SK-N-SH treated with all-trans-retinoic acid at 6 μM for 48 hours (cell line): ENCODE measurements at regions not wholly inside any gene's neighbourhood (a gene's known extent, or its start where the extent isn't known, plus 50 kb on each side); places are given as distances from the start of the nearest gene placed in this dataset.
"Not testable (repeated sequence)": the region's sequence is repeated elsewhere in the genome, so short reads cannot be mapped to it uniquely, and the experiment has no call there.

Source experiments
- ARNTL ChIP-seq: fragments of 450-650 bp; formaldehyde crosslinking; IDR thresholded peaks from 2 replicates; pipeline ENCODE4 v1.5.0; 2020; ENCODE audit warnings: low read depth, mild to moderate bottlenecking, moderate library complexity, borderline replicate concordance
- BACH2 ChIP-seq: fragments of 250-450 bp; sonication (Bioruptor Pico); IDR thresholded peaks from 2 replicates; pipeline ENCODE4 v1.9.0; 2021; ENCODE audit warnings: mild to moderate bottlenecking, borderline replicate concordance
- GLIS3 ChIP-seq: fragments of 250-450 bp; sonication (Bioruptor Pico); IDR thresholded peaks from 2 replicates; pipeline ENCODE4 v1.5.0; 2020; ENCODE audit warnings: mild to moderate bottlenecking, moderate library complexity
- OSR1 ChIP-seq: fragments of 250-450 bp; sonication (Bioruptor Pico); IDR thresholded peaks from 2 replicates; pipeline ENCODE4 v1.8.0; 2022; ENCODE audit warnings: moderate library complexity, mild to moderate bottlenecking, inconsistent platforms
- RARB ChIP-seq: fragments of 250-450 bp; sonication (Bioruptor Pico); IDR thresholded peaks from 2 replicates; pipeline ENCODE4 v1.8.0; 2021; ENCODE audit warnings: mild to moderate bottlenecking, moderate library complexity
- TOX ChIP-seq: fragments of 250-450 bp; sonication (Bioruptor Pico); IDR thresholded peaks from 2 replicates; pipeline ENCODE4 v1.8.0; 2021; ENCODE audit warnings: mild to moderate bottlenecking, moderate library complexity, borderline replicate concordance
- ZC3H10 ChIP-seq: fragments of 250-450 bp; sonication (Bioruptor Pico); IDR thresholded peaks from 2 replicates; pipeline ENCODE4 v1.5.1; 2021; ENCODE audit warnings: mild to moderate bottlenecking, moderate library complexity
- ZFP3 ChIP-seq: fragments of 250-450 bp; sonication (Bioruptor Pico); IDR thresholded peaks from 2 replicates; pipeline ENCODE4 v1.5.0; 2020; ENCODE audit warnings: mild to moderate bottlenecking, moderate library complexity
- ZFP30 ChIP-seq: fragments of 450-650 bp; formaldehyde crosslinking; IDR thresholded peaks from 2 replicates; pipeline ENCODE4 v1.5.0; 2022; ENCODE audit warnings: mild to moderate bottlenecking, moderate library complexity
- TF ChIP-seq, protein P1 (sequence below): fragments of 250-450 bp; sonication (Bioruptor Pico); IDR thresholded peaks from 2 replicates; pipeline ENCODE4 v1.5.1; 2021; ENCODE audit warnings: mild to moderate bottlenecking, moderate library complexity
- TF ChIP-seq, protein P2 (sequence below): fragments of 250-450 bp; sonication (Bioruptor Pico); IDR thresholded peaks from 2 replicates; pipeline ENCODE4 v1.8.0; 2021; ENCODE audit warnings: low read depth, mild to moderate bottlenecking, moderate library complexity, borderline replicate concordance
- TF ChIP-seq, protein P3 (sequence below): fragments of 250-450 bp; sonication (Bioruptor Pico); IDR thresholded peaks from 2 replicates; pipeline ENCODE4 v1.8.0; 2020; ENCODE audit warnings: mild to moderate bottlenecking, moderate library complexity, borderline replicate concordance

DNA sequence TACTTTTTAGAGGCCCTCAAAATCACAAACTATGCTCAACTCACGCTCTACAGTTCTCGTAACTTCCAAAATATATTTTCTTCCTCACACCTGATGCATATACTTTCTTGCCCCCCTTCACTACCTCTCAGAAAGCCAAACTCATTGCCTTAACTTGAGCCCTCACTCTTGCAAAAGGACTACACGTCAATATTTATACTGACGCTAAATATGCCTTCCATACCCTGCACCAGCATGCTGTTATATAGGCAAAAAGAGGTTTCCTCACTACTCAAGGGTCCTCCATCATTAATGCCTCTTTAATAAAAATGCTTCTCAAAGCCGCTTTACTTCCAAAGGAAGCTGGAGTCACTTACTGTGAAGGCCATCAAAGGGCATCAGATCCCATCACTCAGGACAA, 92.9 kb upstream of the ATF7IP2 start:
- TF ChIP-seq OSR1 (CRISPR knock-in tag); BACH2 (CRISPR knock-in tag); RARB (CRISPR knock-in tag); GLIS3 (CRISPR knock-in tag); ZFP3 (CRISPR knock-in tag); ARNTL (CRISPR knock-in tag); TOX; ZFP30; ZC3H10 (CRISPR knock-in tag): not testable (repeated sequence)
- TF ChIP-seq, protein P1, sequence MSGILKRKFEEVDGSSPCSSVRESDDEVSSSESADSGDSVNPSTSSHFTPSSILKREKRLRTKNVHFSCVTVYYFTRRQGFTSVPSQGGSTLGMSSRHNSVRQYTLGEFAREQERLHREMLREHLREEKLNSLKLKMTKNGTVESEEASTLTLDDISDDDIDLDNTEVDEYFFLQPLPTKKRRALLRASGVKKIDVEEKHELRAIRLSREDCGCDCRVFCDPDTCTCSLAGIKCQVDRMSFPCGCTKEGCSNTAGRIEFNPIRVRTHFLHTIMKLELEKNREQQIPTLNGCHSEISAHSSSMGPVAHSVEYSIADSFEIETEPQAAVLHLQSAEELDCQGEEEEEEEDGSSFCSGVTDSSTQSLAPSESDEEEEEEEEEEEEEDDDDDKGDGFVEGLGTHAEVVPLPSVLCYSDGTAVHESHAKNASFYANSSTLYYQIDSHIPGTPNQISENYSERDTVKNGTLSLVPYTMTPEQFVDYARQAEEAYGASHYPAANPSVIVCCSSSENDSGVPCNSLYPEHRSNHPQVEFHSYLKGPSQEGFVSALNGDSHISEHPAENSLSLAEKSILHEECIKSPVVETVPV (CRISPR knock-in tag) = not testable (repeated sequence)
- TF ChIP-seq, protein P2, sequence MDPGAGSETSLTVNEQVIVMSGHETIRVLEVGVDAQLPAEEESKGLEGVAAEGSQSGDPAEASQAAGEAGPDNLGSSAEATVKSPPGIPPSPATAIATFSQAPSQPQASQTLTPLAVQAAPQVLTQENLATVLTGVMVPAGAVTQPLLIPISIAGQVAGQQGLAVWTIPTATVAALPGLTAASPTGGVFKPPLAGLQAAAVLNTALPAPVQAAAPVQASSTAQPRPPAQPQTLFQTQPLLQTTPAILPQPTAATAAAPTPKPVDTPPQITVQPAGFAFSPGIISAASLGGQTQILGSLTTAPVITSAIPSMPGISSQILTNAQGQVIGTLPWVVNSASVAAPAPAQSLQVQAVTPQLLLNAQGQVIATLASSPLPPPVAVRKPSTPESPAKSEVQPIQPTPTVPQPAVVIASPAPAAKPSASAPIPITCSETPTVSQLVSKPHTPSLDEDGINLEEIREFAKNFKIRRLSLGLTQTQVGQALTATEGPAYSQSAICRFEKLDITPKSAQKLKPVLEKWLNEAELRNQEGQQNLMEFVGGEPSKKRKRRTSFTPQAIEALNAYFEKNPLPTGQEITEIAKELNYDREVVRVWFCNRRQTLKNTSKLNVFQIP = not testable (repeated sequence)
- TF ChIP-seq, protein P3, sequence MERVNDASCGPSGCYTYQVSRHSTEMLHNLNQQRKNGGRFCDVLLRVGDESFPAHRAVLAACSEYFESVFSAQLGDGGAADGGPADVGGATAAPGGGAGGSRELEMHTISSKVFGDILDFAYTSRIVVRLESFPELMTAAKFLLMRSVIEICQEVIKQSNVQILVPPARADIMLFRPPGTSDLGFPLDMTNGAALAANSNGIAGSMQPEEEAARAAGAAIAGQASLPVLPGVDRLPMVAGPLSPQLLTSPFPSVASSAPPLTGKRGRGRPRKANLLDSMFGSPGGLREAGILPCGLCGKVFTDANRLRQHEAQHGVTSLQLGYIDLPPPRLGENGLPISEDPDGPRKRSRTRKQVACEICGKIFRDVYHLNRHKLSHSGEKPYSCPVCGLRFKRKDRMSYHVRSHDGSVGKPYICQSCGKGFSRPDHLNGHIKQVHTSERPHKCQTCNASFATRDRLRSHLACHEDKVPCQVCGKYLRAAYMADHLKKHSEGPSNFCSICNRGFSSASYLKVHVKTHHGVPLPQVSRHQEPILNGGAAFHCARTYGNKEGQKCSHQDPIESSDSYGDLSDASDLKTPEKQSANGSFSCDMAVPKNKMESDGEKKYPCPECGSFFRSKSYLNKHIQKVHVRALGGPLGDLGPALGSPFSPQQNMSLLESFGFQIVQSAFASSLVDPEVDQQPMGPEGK (CRISPR knock-in tag) = not testable (repeated sequence)
